Fibroblast of pulmonary artery (primary cell): ENCODE measurements at regions not wholly inside any gene's neighbourhood (a gene's known extent, or its start where the extent isn't known, plus 50 kb on each side); places are given as distances from the start of the nearest gene placed in this dataset.

Experiments
- DNase-seq: peaks from one replicate; pipeline ENCODE4 v3.0.0-alpha.2; 2010; ENCODE audit warnings: low read depth
- H3K4me3 ChIP-seq: replicated peaks from 2 replicates; pipeline ENCODE4 v1.5.1; 2011; ENCODE audit warnings: low read depth, mild to moderate bottlenecking, control low read depth, low read length, moderate library complexity
- TF ChIP-seq, protein P1 (sequence below): IDR thresholded peaks from 2 replicates; pipeline ENCODE4 v1.5.1; 2011; ENCODE audit warnings: mild to moderate bottlenecking, control low read depth, low read length, inconsistent platforms; ENCODE audit errors: missing control alignments

DNA sequence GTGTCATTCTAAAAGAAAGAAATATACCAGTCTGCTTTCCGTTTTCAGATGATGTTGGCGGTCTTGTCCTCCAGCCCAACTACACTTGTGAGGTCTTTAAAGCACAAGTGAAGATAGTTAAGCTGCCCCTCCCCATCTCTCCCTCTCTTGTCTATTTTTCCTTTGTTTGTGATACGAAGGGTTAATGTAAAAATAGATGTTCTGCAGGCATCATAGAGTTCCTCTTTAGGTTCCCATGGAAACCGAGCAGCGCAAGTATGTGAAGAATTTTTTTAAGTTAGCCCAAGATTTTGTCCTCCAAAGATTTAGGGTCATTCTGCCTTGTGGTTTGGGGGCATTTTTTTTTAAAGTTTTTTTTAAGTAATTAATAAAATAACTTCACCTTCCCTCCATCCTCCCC lies 232.4 kb upstream of the AJAP1 start:
- no peak for DNase-seq
- TF ChIP-seq, protein P1, sequence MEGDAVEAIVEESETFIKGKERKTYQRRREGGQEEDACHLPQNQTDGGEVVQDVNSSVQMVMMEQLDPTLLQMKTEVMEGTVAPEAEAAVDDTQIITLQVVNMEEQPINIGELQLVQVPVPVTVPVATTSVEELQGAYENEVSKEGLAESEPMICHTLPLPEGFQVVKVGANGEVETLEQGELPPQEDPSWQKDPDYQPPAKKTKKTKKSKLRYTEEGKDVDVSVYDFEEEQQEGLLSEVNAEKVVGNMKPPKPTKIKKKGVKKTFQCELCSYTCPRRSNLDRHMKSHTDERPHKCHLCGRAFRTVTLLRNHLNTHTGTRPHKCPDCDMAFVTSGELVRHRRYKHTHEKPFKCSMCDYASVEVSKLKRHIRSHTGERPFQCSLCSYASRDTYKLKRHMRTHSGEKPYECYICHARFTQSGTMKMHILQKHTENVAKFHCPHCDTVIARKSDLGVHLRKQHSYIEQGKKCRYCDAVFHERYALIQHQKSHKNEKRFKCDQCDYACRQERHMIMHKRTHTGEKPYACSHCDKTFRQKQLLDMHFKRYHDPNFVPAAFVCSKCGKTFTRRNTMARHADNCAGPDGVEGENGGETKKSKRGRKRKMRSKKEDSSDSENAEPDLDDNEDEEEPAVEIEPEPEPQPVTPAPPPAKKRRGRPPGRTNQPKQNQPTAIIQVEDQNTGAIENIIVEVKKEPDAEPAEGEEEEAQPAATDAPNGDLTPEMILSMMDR: no peak
- H3K4me3 ChIP-seq: no peak overlapping the region

DNA sequence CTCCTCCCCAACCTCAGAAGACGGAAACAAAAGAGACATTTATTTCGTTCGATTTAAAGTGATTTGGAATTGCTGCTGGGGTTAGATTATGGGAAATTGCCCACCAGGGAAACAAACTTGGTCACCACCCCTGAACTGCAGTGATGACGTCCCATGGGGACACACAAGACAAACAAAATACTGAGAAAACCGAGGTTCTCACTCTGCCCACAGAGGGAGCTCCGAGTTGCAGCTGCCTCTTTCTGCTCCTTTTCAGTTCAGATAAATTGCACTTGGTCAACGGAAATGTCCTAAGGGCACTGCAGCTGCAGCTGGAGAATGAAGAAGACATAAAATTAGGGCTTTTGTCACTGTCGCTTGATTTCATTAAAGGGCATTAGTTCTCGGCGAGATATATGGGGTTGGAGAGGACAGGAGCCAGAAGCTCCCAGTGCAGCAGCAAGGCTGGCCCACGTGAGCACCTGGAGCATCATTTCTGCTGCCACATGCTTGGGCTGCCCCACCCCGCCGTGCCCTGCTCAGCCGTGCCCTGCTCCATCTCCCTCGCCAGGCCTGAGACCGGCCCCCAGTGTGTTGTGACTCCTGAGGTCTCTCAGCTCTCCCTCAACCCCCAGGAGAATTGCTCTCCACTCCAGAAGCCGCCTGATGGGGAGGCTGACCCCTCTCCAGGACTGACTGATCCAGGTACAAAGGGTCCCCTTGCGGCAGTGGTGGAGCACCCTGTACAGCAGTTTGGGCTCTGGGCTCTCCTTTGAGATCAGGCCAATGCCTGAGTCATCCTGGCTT lies 231.7 kb upstream of the AJAP1 start:
- no peak overlapping the region for H3K4me3 ChIP-seq
- no peak for DNase-seq
- TF ChIP-seq, protein P1: no peak

DNA sequence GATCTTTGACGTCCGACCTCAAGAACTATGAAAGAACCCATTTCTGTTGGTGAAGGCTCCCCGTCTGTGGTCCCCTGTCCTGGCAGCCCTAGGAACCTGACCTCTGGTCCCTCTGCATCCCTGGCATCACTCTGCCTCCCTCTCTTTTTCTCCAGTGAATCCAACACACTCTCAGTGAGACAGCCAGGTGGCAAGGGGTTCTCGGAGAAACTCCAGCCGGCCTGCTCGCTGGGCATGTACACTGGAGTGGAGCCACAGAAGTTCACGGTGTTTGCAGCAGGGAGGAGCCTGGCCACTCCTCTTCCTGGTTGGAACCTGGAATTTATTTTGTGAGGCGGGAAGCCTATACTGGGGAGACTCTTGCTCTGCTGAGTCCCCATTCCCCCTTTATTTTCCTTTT lies 230.2 kb upstream of the AJAP1 start:
- H3K4me3 ChIP-seq: no peak overlapping the region
- no peak for DNase-seq
- TF ChIP-seq, protein P1: no peak

DNA sequence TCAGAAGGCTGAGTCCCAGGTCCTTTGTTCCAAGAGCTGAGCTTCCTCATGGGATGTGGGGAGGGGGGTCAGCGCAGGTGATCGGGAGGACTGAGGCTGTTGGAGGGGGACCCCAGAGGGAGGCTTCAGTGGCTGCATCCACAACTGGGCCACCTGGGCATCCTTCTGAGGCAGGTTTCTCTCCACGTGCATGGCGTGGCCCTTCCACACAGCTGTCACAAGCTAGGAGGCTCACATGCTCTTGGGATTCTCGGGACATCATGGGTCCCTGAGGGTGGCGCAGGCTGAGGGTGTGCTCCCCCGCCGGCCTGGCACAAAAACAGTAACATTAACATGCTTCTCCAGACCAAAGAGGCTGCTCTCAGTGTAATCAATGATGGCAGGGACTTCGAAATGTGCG lies 229.6 kb upstream of the AJAP1 start:
- no peak overlapping the region for H3K4me3 ChIP-seq
- DNase-seq: no peak
- TF ChIP-seq, protein P1: no peak

DNA sequence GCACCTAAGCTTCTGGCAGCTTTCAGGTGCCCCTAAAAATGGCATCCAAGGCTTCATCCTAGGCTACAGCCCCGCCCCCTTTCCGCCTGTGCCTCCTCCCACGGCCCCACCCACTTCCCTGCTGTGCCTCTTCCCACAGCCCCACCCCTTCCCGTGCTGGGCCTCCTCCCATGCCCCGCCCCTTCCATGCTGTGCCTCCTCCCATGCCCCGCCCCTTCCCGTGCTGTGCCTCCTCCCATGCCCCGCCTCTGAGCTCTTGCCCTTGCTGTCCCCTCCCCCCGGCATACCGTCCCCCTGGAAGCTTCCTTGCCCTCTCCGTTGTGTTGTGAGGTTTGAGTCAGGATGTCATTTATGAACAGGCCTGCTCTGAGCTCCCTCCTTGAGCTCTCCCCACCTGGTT lies 228.5 kb upstream of the AJAP1 start:
- TF ChIP-seq, protein P1: no peak
- DNase-seq: no peak
- H3K4me3 ChIP-seq: no peak overlapping the region

DNA sequence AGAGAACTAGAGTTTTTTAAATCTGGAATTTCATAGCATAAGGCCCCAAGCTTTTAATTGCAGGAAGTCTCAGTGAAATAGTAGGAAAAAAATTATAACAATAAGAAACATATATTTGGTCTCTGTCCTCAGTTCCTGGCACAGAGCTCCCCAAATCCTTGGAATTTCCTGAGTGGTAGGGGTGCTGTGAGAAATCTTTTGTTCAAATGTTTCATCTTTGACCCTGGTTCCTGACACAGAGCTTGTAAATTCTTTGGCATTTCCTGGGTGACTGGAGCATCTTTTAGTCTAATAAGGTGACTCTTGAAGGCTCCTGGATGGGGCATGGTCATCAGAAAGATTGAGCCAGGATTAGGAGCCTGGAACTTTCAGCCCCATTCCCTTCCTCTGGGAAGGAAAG lies 225.7 kb upstream of the AJAP1 start:
- H3K4me3 ChIP-seq: no peak overlapping the region
- no peak for DNase-seq
- TF ChIP-seq, protein P1: no peak
